H9 (cell line): ENCODE measurements at regions not wholly inside any gene's neighbourhood (a gene's known extent, or its start where the extent isn't known, plus 50 kb on each side); places are given as distances from the start of the nearest gene placed in this dataset.

Experiments
- DNase-seq: peaks from one replicate; pipeline ENCODE4 v3.0.0-alpha.2; 2017
- H2AFZ ChIP-seq: one replicate; pipeline ENCODE4 v1.6.1; 2013; ENCODE audit warnings: mild to moderate bottlenecking, low read length, control low read depth, moderate library complexity
- H2AK5ac ChIP-seq: 2 replicates; pipeline ENCODE4 v1.6.1; 2013; ENCODE audit warnings: low read length, control low read depth, mixed read lengths; ENCODE audit not compliant: insufficient read length
- H2BK120ac ChIP-seq: one replicate; pipeline ENCODE4 v1.6.1; 2013; ENCODE audit warnings: low read depth, mild to moderate bottlenecking, low read length, control low read depth, inconsistent platforms; ENCODE audit not compliant: poor library complexity, severe bottlenecking
- H2BK12ac ChIP-seq: 2 replicates; pipeline ENCODE4 v1.6.1; 2013; ENCODE audit warnings: low read length, control low read depth, mixed read lengths, low read depth; ENCODE audit not compliant: insufficient read length
- H2BK15ac ChIP-seq: 2 replicates; pipeline ENCODE4 v1.6.1; 2013; ENCODE audit warnings: low read depth, low read length, control low read depth
- H2BK20ac ChIP-seq: one replicate; pipeline ENCODE4 v1.6.1; 2013; ENCODE audit warnings: low read depth, mild to moderate bottlenecking, low read length, control low read depth, inconsistent platforms; ENCODE audit not compliant: poor library complexity, severe bottlenecking
- H2BK5ac ChIP-seq: 2 replicates; pipeline ENCODE4 v1.6.1; 2013; ENCODE audit warnings: low read length, control low read depth, mixed read lengths; ENCODE audit not compliant: insufficient read length
- H3K14ac ChIP-seq: 2 replicates; pipeline ENCODE4 v1.6.1; 2013; ENCODE audit warnings: low read length, control low read depth; ENCODE audit not compliant: insufficient read depth
- H3K18ac ChIP-seq: 2 replicates; pipeline ENCODE4 v1.6.1; 2013; ENCODE audit warnings: low read depth, mild to moderate bottlenecking, mixed read lengths, low read length, control low read depth; ENCODE audit not compliant: insufficient read length
- H3K23ac ChIP-seq: 2 replicates; pipeline ENCODE4 v1.6.1; 2013; ENCODE audit warnings: low read length, control low read depth, mixed read lengths, low read depth; ENCODE audit not compliant: insufficient read length
- H3K23me2 ChIP-seq: 2 replicates; pipeline ENCODE4 v1.6.1; 2013; ENCODE audit warnings: low read depth, mild to moderate bottlenecking, mixed read lengths, low read length, control low read depth; ENCODE audit not compliant: insufficient read length, poor library complexity, severe bottlenecking
- H3K27ac ChIP-seq: 2 replicates; pipeline ENCODE4 v1.5.1; 2013; ENCODE audit warnings: low read length, control low read depth, mixed read lengths, low read depth; ENCODE audit not compliant: insufficient read length
- H3K27me3 ChIP-seq: 2 replicates; pipeline ENCODE4 v1.6.1; 2013; ENCODE audit warnings: low read length, control low read depth, inconsistent platforms; ENCODE audit not compliant: insufficient read depth
- H3K4ac ChIP-seq: 2 replicates; pipeline ENCODE4 v1.6.1; 2013; ENCODE audit warnings: low read depth, mild to moderate bottlenecking, control low read depth, inconsistent platforms, low read length, moderate library complexity
- H3K4me1 ChIP-seq: 2 replicates; pipeline ENCODE4 v1.6.1; 2013; ENCODE audit warnings: low read length, control low read depth, inconsistent platforms; ENCODE audit not compliant: insufficient read depth
- H3K4me2 ChIP-seq: 2 replicates; pipeline ENCODE4 v1.6.1; 2013; ENCODE audit warnings: low read length, control low read depth, mixed read lengths; ENCODE audit not compliant: insufficient read length, insufficient read depth
- H3K56ac ChIP-seq: 2 replicates; pipeline ENCODE4 v1.6.1; 2013; ENCODE audit warnings: low read depth, mild to moderate bottlenecking, mixed read lengths, low read length, control low read depth; ENCODE audit not compliant: insufficient read length
- H3K79me1 ChIP-seq: 2 replicates; pipeline ENCODE4 v1.6.1; 2013; ENCODE audit warnings: low read depth, mild to moderate bottlenecking, moderate library complexity, low read length, control low read depth, inconsistent platforms; ENCODE audit not compliant: insufficient read depth, poor library complexity, severe bottlenecking
- H3K79me2 ChIP-seq: 2 replicates; pipeline ENCODE4 v1.6.1; 2013; ENCODE audit warnings: low read length, control low read depth, inconsistent platforms; ENCODE audit not compliant: insufficient read depth
- H3K9ac ChIP-seq: 2 replicates; pipeline ENCODE4 v1.6.1; 2013; ENCODE audit warnings: low read length, control low read depth, mixed read lengths; ENCODE audit not compliant: insufficient read length; ENCODE audit errors: extremely low read depth
- H3K9me3 ChIP-seq: one replicate; pipeline ENCODE4 v1.6.1; 2013; ENCODE audit warnings: low read depth, low read length, inconsistent platforms; ENCODE audit not compliant: control insufficient read depth
- H3T11ph ChIP-seq: one replicate; pipeline ENCODE4 v1.6.1; 2013; ENCODE audit warnings: mild to moderate bottlenecking, low read length, control low read depth, inconsistent platforms
- H4K20me1 ChIP-seq: one replicate; pipeline ENCODE4 v1.6.1; 2013; ENCODE audit not compliant: control insufficient read depth, insufficient read length, insufficient read depth
- H4K5ac ChIP-seq: 2 replicates; pipeline ENCODE4 v1.6.1; 2013; ENCODE audit warnings: low read depth, mild to moderate bottlenecking, mixed read lengths, low read length, control low read depth; ENCODE audit not compliant: insufficient read length
- H4K8ac ChIP-seq: replicated peaks from 2 replicates; pipeline ENCODE4 v1.6.1; 2013; ENCODE audit warnings: low read length, control low read depth, mixed read lengths, low read depth; ENCODE audit not compliant: insufficient read length
- H4K91ac ChIP-seq: 2 replicates; pipeline ENCODE4 v1.6.1; 2013; ENCODE audit warnings: low read depth, mild to moderate bottlenecking, moderate library complexity, mixed read lengths, low read length, control low read depth; ENCODE audit not compliant: insufficient read length
- H3K27ac Mint-ChIP-seq, 3 experiments: 2 replicates in 2 of 3; 3 replicates in 1 of 3; pipeline ENCODE4 v1.8.0; 2020 to 2021; ENCODE audit warnings: mixed read lengths in 3 of 3, mild to moderate bottlenecking in 1 of 3, moderate library complexity in 1 of 3
- H3K27me3 Mint-ChIP-seq: 2 replicates; pipeline ENCODE4 v1.8.0; 2021; ENCODE audit warnings: low read depth, mild to moderate bottlenecking, moderate library complexity, mixed read lengths
- H3K36me3 Mint-ChIP-seq, 3 experiments: 2 replicates in 2 of 3; 3 replicates in 1 of 3; pipeline ENCODE4 v1.8.0; 2020 to 2021; ENCODE audit warnings: low read depth in 3 of 3, mixed read lengths in 3 of 3; ENCODE audit not compliant: insufficient read depth in 1 of 3
- H3K4me1 Mint-ChIP-seq, 2 experiments: 2 replicates each; pipeline ENCODE4 v1.8.0; 2020; ENCODE audit warnings: mixed read lengths in 2 of 2
- H3K4me3 Mint-ChIP-seq, 2 experiments: 2 replicates in 1 of 2; 3 replicates in 1 of 2; pipeline ENCODE4 v1.8.0; 2020 to 2021; ENCODE audit warnings: mild to moderate bottlenecking in 2 of 2, mixed read lengths in 2 of 2, moderate library complexity in 1 of 2
- H3K9me3 Mint-ChIP-seq, 2 experiments: 2 replicates in 1 of 2; 3 replicates in 1 of 2; pipeline ENCODE4 v1.8.0; 2020; ENCODE audit warnings: mild to moderate bottlenecking in 2 of 2, mixed read lengths in 2 of 2, moderate library complexity in 1 of 2
- CTCF ChIP-seq: fragments of 200-600 bp; sonication (generic); conservative IDR thresholded peaks from 3 replicates; pipeline ENCODE4 v1.8.0; 2021; ENCODE audit warnings: antibody characterized with exemption, mild to moderate bottlenecking
- WGBS: extraction: QIAGEN DNeasy Blood & Tissue Kit; methylation state at CpG from one replicate; pipeline ENCODE4 v1.1.7; 2013; ENCODE audit warnings: missing lambda C conversion rate, low lambda C conversion rate, mixed read lengths; ENCODE audit not compliant: insufficient read length; ENCODE audit errors: extremely low coverage; 5-methylcytosine and 5-hydroxymethylcytosine counted together

- Histone ChIP-seq H3K4me1 (no peaks in the 10 kb centered on the region), H3T11ph (no peak overlapping the region), H3K14ac (no peak overlapping the region), H3K4ac (no peak overlapping the region), H3K27ac (no peak overlapping the region), H3K27me3 (no peaks in the 10 kb centered on the region), H2AK5ac (no peak overlapping the region), H3K56ac (no peak overlapping the region), H3K79me1 (no peaks in the 10 kb centered on the region), H3K9me3 (no peaks in the 10 kb centered on the region), H3K23ac (no peak overlapping the region), H3K4me2 (no peak overlapping the region), H3K18ac (no peak overlapping the region), H4K91ac (no peak overlapping the region), H4K5ac (no peak overlapping the region), H2BK12ac (no peak overlapping the region), H2BK5ac (no peak overlapping the region), H3K79me2 (no peaks in the 10 kb centered on the region), H2BK15ac (no peak overlapping the region), H4K20me1 (no peaks in the 10 kb centered on the region), H3K9ac (no peak overlapping the region), H2AFZ (no peak overlapping the region), H2BK20ac (no peak overlapping the region), H3K23me2 (no peaks in the 10 kb centered on the region), H2BK120ac (no peak overlapping the region), H4K8ac (no peak overlapping the region)
- Mint-ChIP-seq H3K36me3 (peaks cover 2 to 5% (median 2%) of the 10 kb centered on the region in 3 experiments; a peak in 5 of 7 replicates), H3K27ac (no peak overlapping the region), H3K27me3 (no peaks in the 10 kb centered on the region), H3K4me3 (no peak overlapping the region), H3K9me3 (peaks cover 10 to 11% of the 10 kb centered on the region in 2 experiments; a peak in 4 of 5 replicates), H3K4me1 (peaks cover 0 to 12% of the 10 kb centered on the region in 2 experiments; a peak in 2 of 4 replicates)
- no peak for TF ChIP-seq CTCF
- DNase-seq = no peak
- no CpG with 5 or more reads among the region's 2 CpGs for WGBS
Measured at GRCh38 chr6:134823710-134824034, 126.2 kb downstream of the ALDH8A1 start.
